IMR-90 (cell line): ENCODE measurements at regions not wholly inside any gene's neighbourhood (a gene's known extent, or its start where the extent isn't known, plus 50 kb on each side); places are given as distances from the start of the nearest gene placed in this dataset.

Experiments used
- ATAC-seq: fragments of 200-7000 bp; cut with Tn5 transposase; 2 replicates; pipeline ENCODE4 v1.9.1; 2020; ENCODE audit warnings: low read depth, mild to moderate bottlenecking, moderate library complexity
- BruUV-seq: library from RNA; stranded (reverse); fragments of 400-500 nt; replicated peaks from 2 replicates; lab custom pipeline; 2021; lab: Mats Ljungman, UMichigan
- CTCF ChIA-PET: fragments of 300-600 bp; formaldehyde crosslinking; extraction: SDS; loops from one replicate; lab custom pipeline; 2021; ENCODE audit warnings: antibody characterized with exemption; lab: Yijun Ruan, JAX
- POLR2A ChIA-PET: fragments of 300-600 bp; sonication (Branson Sonifier 250); formaldehyde crosslinking; loops from one replicate; lab custom pipeline; 2022; ENCODE audit warnings: antibody characterized with exemption; ENCODE audit not compliant: unreplicated experiment; lab: Charles Lee
- DNase-seq: peaks from one replicate; pipeline ENCODE4 v3.0.0; 2013
- H2AFZ ChIP-seq: replicated peaks from 2 replicates; pipeline ENCODE3; 2013; ENCODE audit warnings: low read length, mild to moderate bottlenecking; ENCODE audit not compliant: poor library complexity
- H2AK5ac ChIP-seq: 2 replicates; pipeline ENCODE4 v1.6.1; 2013; ENCODE audit warnings: low read depth, low read length, inconsistent platforms
- H2AK9ac ChIP-seq: replicated peaks from 2 replicates; pipeline ENCODE3; 2013; ENCODE audit warnings: mild to moderate bottlenecking, low read depth, low read length, moderate library complexity; ENCODE audit not compliant: poor library complexity
- H2BK120ac ChIP-seq: 2 replicates; pipeline ENCODE4 v1.6.1; 2013; ENCODE audit warnings: low read depth, low read length, inconsistent platforms
- H2BK15ac ChIP-seq: 3 replicates; pipeline ENCODE4 v1.6.1; 2013; ENCODE audit warnings: low read depth, low read length, inconsistent platforms
- H2BK20ac ChIP-seq: 2 replicates; pipeline ENCODE4 v1.6.1; 2013; ENCODE audit warnings: low read depth, mild to moderate bottlenecking, inconsistent platforms, low read length, moderate library complexity
- H2BK5ac ChIP-seq: 2 replicates; pipeline ENCODE4 v1.6.1; 2013; ENCODE audit warnings: mild to moderate bottlenecking, low read depth, low read length, inconsistent platforms; ENCODE audit not compliant: poor library complexity, severe bottlenecking
- H3K14ac ChIP-seq: replicated peaks from 2 replicates; pipeline ENCODE4 v1.6.1; 2013; ENCODE audit warnings: low read depth, low read length, inconsistent platforms
- H3K18ac ChIP-seq: 2 replicates; pipeline ENCODE4 v1.6.1; 2013; ENCODE audit warnings: low read depth, low read length, control low read depth
- H3K23ac ChIP-seq: 2 replicates; pipeline ENCODE4 v1.6.1; 2013; ENCODE audit warnings: low read depth, low read length, inconsistent platforms
- H3K27ac ChIP-seq: 2 replicates; pipeline ENCODE4 v1.5.1; 2013; ENCODE audit warnings: mild to moderate bottlenecking, control low read depth, low read length; ENCODE audit not compliant: insufficient read depth
- H3K27me3 ChIP-seq: 2 replicates; pipeline ENCODE4 v1.6.1; 2013; ENCODE audit warnings: low read length; ENCODE audit not compliant: control insufficient read depth, insufficient read depth
- H3K36me3 ChIP-seq: 2 replicates; pipeline ENCODE4 v1.6.1; 2013; ENCODE audit warnings: low read length, mixed read lengths; ENCODE audit not compliant: control insufficient read depth, insufficient read depth
- H3K4ac ChIP-seq: 2 replicates; pipeline ENCODE4 v1.6.1; 2013; ENCODE audit warnings: low read depth, low read length, inconsistent platforms
- H3K4me1 ChIP-seq: 2 replicates; pipeline ENCODE4 v1.6.1; 2013; ENCODE audit warnings: low read length, mixed read lengths; ENCODE audit not compliant: control insufficient read depth, insufficient read depth
- H3K4me2 ChIP-seq: 2 replicates; pipeline ENCODE4 v1.6.1; 2013; ENCODE audit warnings: low read depth, mild to moderate bottlenecking, control low read depth, low read length, moderate library complexity
- H3K4me3 ChIP-seq: 2 replicates; pipeline ENCODE4 v1.5.1; 2013; ENCODE audit warnings: low read depth, mild to moderate bottlenecking, control low read depth, low read length, moderate library complexity; ENCODE audit not compliant: insufficient read depth
- H3K56ac ChIP-seq: 2 replicates; pipeline ENCODE4 v1.6.1; 2013; ENCODE audit warnings: low read length, inconsistent platforms; ENCODE audit not compliant: insufficient read depth; ENCODE audit errors: extremely low read depth
- H3K79me1 ChIP-seq, 2 experiments: 2 replicates each; pipeline ENCODE4 v1.6.1; 2013; ENCODE audit warnings: low read length in 2 of 2, inconsistent platforms in 1 of 2, low read depth in 1 of 2
- H3K9ac ChIP-seq: 2 replicates; pipeline ENCODE4 v1.6.1; 2013; ENCODE audit warnings: low read depth, low read length, control low read depth
- H3K9me1 ChIP-seq: 2 replicates; pipeline ENCODE4 v1.6.1; 2013; ENCODE audit warnings: low read length, inconsistent platforms; ENCODE audit not compliant: insufficient read depth
- H3K9me3 ChIP-seq: 2 replicates; pipeline ENCODE4 v1.6.1; 2013; ENCODE audit warnings: low read length; ENCODE audit not compliant: control insufficient read depth, insufficient read depth
- H4K20me1 ChIP-seq: 2 replicates; pipeline ENCODE4 v1.6.1; 2013; ENCODE audit warnings: low read length, inconsistent platforms; ENCODE audit not compliant: insufficient read depth
- H4K5ac ChIP-seq: 2 replicates; pipeline ENCODE4 v1.6.1; 2013; ENCODE audit warnings: mild to moderate bottlenecking, low read depth, low read length, control low read depth
- H4K8ac ChIP-seq, 2 experiments: 2 replicates each; pipeline ENCODE4 v1.6.1; 2013; ENCODE audit warnings: low read depth in 2 of 2, low read length in 2 of 2, control low read depth in 1 of 2, inconsistent platforms in 1 of 2
- H4K91ac ChIP-seq: 2 replicates; pipeline ENCODE4 v1.6.1; 2013; ENCODE audit warnings: low read depth, low read length, inconsistent platforms; ENCODE audit not compliant: insufficient read depth
- CHD1 ChIP-seq: IDR thresholded peaks from 2 replicates; pipeline ENCODE4 v1.6.1; 2012; ENCODE audit warnings: low read depth, low read length, improper control_type of control experiment
- CTCF ChIP-seq: conservative IDR thresholded peaks from 2 replicates; pipeline ENCODE4 v1.5.1; 2012; ENCODE audit warnings: mild to moderate bottlenecking, low read depth, low read length, improper control_type of control experiment
- ELK1 ChIP-seq: fragments of 150-350 bp; IDR thresholded peaks from 2 replicates; pipeline ENCODE4 v1.6.1; 2016; ENCODE audit warnings: low read depth, mild to moderate bottlenecking, low read length, moderate library complexity, borderline replicate concordance
- FOS ChIP-seq: fragments of 150-350 bp; IDR thresholded peaks from 2 replicates; pipeline ENCODE4 v1.6.1; 2016; ENCODE audit warnings: low read depth, low read length
- MXI1 ChIP-seq: IDR thresholded peaks from 2 replicates; pipeline ENCODE4 v1.6.1; 2012; ENCODE audit warnings: low read depth, mild to moderate bottlenecking, low read length, moderate library complexity, borderline replicate concordance
- NFE2L2 ChIP-seq: fragments of 150-350 bp; IDR thresholded peaks from 2 replicates; pipeline ENCODE4 v1.6.1; 2016; ENCODE audit warnings: low read depth, mild to moderate bottlenecking, low read length
- POLR2A ChIP-seq: IDR thresholded peaks from 2 replicates; pipeline ENCODE4 v1.6.1; 2012; ENCODE audit warnings: mild to moderate bottlenecking, low read depth, low read length
- RAD21 ChIP-seq: IDR thresholded peaks from 2 replicates; pipeline ENCODE4 v1.6.1; 2012; ENCODE audit warnings: low read length, improper control_type of control experiment
- RFX5 ChIP-seq: IDR thresholded peaks from 2 replicates; pipeline ENCODE4 v1.8.0; 2012; ENCODE audit warnings: low read depth, mild to moderate bottlenecking, low read length, moderate library complexity
- SMC3 ChIP-seq: fragments of 150-350 bp; IDR thresholded peaks from 2 replicates; pipeline ENCODE4 v1.6.1; 2016; ENCODE audit warnings: low read depth, mild to moderate bottlenecking, antibody characterized with exemption, low read length, moderate library complexity
- WGBS, 2 experiments: methylation state at CpG; one replicate each; pipeline versions ENCODE4 v1.1.5 to v1.1.7; 2013; ENCODE audit warnings: missing lambda C conversion rate in 2 of 2; ENCODE audit not compliant: insufficient read length in 1 of 2; ENCODE audit errors: extremely low coverage in 2 of 2; 5-methylcytosine and 5-hydroxymethylcytosine counted together
- dilution Hi-C: fragments of 300-500 bp; cut with HindIII; formaldehyde crosslinking; loops from one replicate; pipeline ENCODE4 v1.14.3; 2018; ENCODE audit warnings: low sequenced_read_pairs; ENCODE audit not compliant: unreplicated experiment
- in situ Hi-C: fragments of 300-500 bp; cut with MboI; formaldehyde crosslinking; loops from 3 replicates; pipeline ENCODE4 v1.14.3; 2019; ENCODE audit warnings: low sequenced_read_pairs, inconsistent platforms, mixed read lengths
- intact Hi-C: fragments of 100-400 bp; cut with micrococcal nuclease; formaldehyde crosslinking; loops from 2 replicates; pipeline ENCODE4 v1.10.0; 2022

GRCh38 chr21:9838738-9839642 is 682.4 kb upstream of the TPTE start:
- Histone ChIP-seq H3K9me3 (peaks cover 20% of the 10 kb centered on the region), H2BK5ac (no peak overlapping the region), H3K9me1 (no peaks in the 10 kb centered on the region), H3K79me1 (no peaks in the 10 kb centered on the region), H4K20me1 (no peaks in the 10 kb centered on the region), H3K18ac (no peak overlapping the region), H4K91ac (no peak overlapping the region), H3K4me2 (no peak overlapping the region), H3K4ac (no peak overlapping the region), H3K4me1 (no peaks in the 10 kb centered on the region), H4K8ac (no peak overlapping the region), H3K27me3 (no peaks in the 10 kb centered on the region), H3K36me3 (no peaks in the 10 kb centered on the region), H2BK15ac (no peak overlapping the region), H2BK120ac (no peak overlapping the region), H3K14ac (no peak overlapping the region), H4K5ac (no peak overlapping the region), H3K27ac (no peak overlapping the region), H2BK20ac (no peak overlapping the region), H2AK5ac (no peak overlapping the region), H2AK9ac (no peak overlapping the region), H2AFZ (no peak overlapping the region), H3K9ac (no peak overlapping the region), H3K4me3 (no peak overlapping the region), H3K23ac (no peak overlapping the region), H3K56ac (no peak overlapping the region)
- BruUV-seq = no TSS peak
- dilution Hi-C loops = no loop called here
- no peak for TF ChIP-seq CHD1
- TF ChIP-seq SMC3 = no peak
- TF ChIP-seq ELK1 = no peak
- TF ChIP-seq CTCF = no peak
- no peak for TF ChIP-seq RAD21
- no peak for TF ChIP-seq MXI1
- no peak for TF ChIP-seq RFX5
- no peak for TF ChIP-seq FOS
- TF ChIP-seq NFE2L2 = no peak
- no peak for TF ChIP-seq POLR2A
- in situ Hi-C loops = no loop called here
- ChIA-PET POLR2A (no interaction called here), CTCF (no interaction called here)
- whole genome bisulfite sequencing, 2 experiments = 67% methylated on average over 36 of the region's 47 CpGs; no CpG with 5 or more reads in 1 of the 2 experiments
- no peak for ATAC-seq
- intact Hi-C loops = no loop called here
- DNase-seq = no peak
